ENCODE measurements at regions not wholly inside any gene's neighbourhood (a gene's known extent, or its start where the extent isn't known, plus 50 kb on each side); places are given as distances from the start of the nearest gene placed in this dataset.

DNA sequence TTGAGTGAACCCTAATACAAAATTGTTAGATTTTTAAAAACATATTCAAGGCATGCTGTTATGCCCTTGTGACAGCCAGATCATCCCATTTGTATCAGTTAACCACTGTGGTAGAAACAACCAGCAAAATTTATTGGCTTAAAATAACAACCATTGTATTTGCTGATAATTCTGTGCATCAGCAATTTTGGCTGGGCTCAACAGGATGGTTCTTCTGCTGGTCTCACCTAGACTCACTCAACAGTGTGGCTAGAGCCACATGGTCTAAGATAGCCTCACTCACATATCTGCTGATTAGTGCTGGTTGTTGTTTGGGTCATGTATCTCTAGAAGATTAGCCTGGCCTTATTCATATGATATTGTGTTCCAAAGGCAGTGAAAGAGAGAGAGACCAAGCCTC is 160.1 kb upstream of the GATA6 start:
- Mint-ChIP-seq H3K4me1 (ENCODE audit: low read depth) (no peaks in the 10 kb centered on the region), H3K9me3 (no peaks in the 10 kb centered on the region), H3K4me3 (no peak overlapping the region), H3K36me3 (ENCODE audit: low read depth) (no peaks in the 10 kb centered on the region), H3K27me3 (peaks cover 2% of the 10 kb centered on the region), H3K27ac (no peak overlapping the region)
- intact Hi-C loops (cut with micrococcal nuclease), result no loop called here

- no peaks in the 10 kb centered on the region for H3K4me1 Mint-ChIP-seq (ENCODE audit: low read depth)
- H3K4me3 Mint-ChIP-seq, result no peak overlapping the region
- no peaks in the 10 kb centered on the region for H3K36me3 Mint-ChIP-seq (ENCODE audit: low read depth)
- H3K9me3 Mint-ChIP-seq, result no peaks in the 10 kb centered on the region
- H3K27me3 Mint-ChIP-seq, result peaks cover 2% of the 10 kb centered on the region
- intact Hi-C loops (cut with micrococcal nuclease), result no loop called here
- no peak overlapping the region for H3K27ac Mint-ChIP-seq
Measured at GRCh38 chr18:22013993-22014392, 155.4 kb upstream of the GATA6 start.

DNA sequence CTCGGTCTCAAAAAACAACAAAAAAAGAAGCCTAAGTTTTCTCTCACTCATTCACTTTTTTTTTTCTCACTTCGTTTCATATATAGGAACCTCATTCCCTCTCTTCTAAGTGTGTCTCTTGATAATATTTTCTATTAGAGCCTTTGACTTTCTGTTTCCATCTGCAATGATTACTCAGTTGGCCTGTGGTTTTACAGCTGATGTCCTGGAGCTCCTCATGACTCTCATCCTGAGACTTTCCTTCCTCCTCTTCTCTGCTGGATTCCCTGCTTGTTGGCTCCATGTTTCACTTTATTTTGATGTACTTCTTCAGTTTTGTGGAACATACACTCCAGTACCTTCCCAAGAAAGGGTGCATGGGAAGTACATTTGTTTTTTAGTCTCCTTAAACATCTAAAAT is 154.2 kb upstream of the GATA6 start:
- H3K4me3 Mint-ChIP-seq, result no peak overlapping the region
- no peak overlapping the region for H3K27ac Mint-ChIP-seq
- H3K4me1 Mint-ChIP-seq (ENCODE audit: low read depth), result no peaks in the 10 kb centered on the region
- peaks cover 2% of the 10 kb centered on the region for H3K27me3 Mint-ChIP-seq
- intact Hi-C loops (cut with micrococcal nuclease), result no loop called here
- H3K9me3 Mint-ChIP-seq, result no peaks in the 10 kb centered on the region
- no peaks in the 10 kb centered on the region for H3K36me3 Mint-ChIP-seq (ENCODE audit: low read depth)

DNA sequence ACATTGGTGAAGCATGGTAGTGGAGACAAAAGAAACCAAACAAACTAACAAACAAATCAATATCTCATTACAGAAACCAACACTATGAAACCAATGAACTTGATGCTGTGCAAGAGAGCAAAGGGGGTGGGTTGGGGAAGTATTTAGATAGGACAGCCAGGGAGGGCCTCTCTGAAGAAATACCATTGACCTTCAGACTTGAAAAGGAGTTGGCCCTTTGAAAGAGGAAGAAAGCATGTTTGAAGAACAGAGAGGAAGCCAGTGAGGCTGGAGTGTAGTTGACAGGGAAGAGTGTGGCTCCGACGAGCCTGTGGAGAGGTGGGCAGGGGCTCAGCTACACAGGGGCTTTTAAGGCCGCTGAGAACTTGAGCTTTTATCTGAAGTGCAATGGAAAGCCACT is 151.0 kb upstream of the GATA6 start:
- no peaks in the 10 kb centered on the region for H3K36me3 Mint-ChIP-seq (ENCODE audit: low read depth)
- no peaks in the 10 kb centered on the region for H3K27me3 Mint-ChIP-seq
- intact Hi-C loops (cut with micrococcal nuclease), result no loop called here
- H3K4me1 Mint-ChIP-seq (ENCODE audit: low read depth), result no peaks in the 10 kb centered on the region
- H3K9me3 Mint-ChIP-seq, result no peaks in the 10 kb centered on the region
- H3K27ac Mint-ChIP-seq, result no peak overlapping the region
- H3K4me3 Mint-ChIP-seq, result no peak overlapping the region

GRCh38 chr18:22019193-22019592 is 150.2 kb upstream of the GATA6 start:
- Mint-ChIP-seq H3K4me3 (no peak overlapping the region), H3K27ac (no peak overlapping the region), H3K27me3 (no peaks in the 10 kb centered on the region), H3K36me3 (ENCODE audit: low read depth) (no peaks in the 10 kb centered on the region), H3K9me3 (no peaks in the 10 kb centered on the region), H3K4me1 (ENCODE audit: low read depth) (no peaks in the 10 kb centered on the region)
- intact Hi-C loops (cut with micrococcal nuclease), result no loop called here

GRCh38 chr18:22020127-22020866 is 149.1 kb upstream of the GATA6 start:
- Mint-ChIP-seq H3K9me3 (no peaks in the 10 kb centered on the region), H3K4me3 (no peak overlapping the region), H3K36me3 (ENCODE audit: low read depth) (no peaks in the 10 kb centered on the region), H3K4me1 (ENCODE audit: low read depth) (no peaks in the 10 kb centered on the region), H3K27ac (no peak overlapping the region), H3K27me3 (no peaks in the 10 kb centered on the region)
- intact Hi-C loops (cut with micrococcal nuclease), result no loop called here

- no peak overlapping the region for H3K27ac Mint-ChIP-seq
- intact Hi-C loops (cut with micrococcal nuclease), result no loop called here
- no peaks in the 10 kb centered on the region for H3K9me3 Mint-ChIP-seq
- no peak overlapping the region for H3K4me3 Mint-ChIP-seq
- no peaks in the 10 kb centered on the region for H3K27me3 Mint-ChIP-seq
- H3K36me3 Mint-ChIP-seq (ENCODE audit: low read depth), result no peaks in the 10 kb centered on the region
- H3K4me1 Mint-ChIP-seq (ENCODE audit: low read depth), result no peaks in the 10 kb centered on the region
Measured at GRCh38 chr18:22020867-22021370, 148.5 kb upstream of the GATA6 start.

DNA sequence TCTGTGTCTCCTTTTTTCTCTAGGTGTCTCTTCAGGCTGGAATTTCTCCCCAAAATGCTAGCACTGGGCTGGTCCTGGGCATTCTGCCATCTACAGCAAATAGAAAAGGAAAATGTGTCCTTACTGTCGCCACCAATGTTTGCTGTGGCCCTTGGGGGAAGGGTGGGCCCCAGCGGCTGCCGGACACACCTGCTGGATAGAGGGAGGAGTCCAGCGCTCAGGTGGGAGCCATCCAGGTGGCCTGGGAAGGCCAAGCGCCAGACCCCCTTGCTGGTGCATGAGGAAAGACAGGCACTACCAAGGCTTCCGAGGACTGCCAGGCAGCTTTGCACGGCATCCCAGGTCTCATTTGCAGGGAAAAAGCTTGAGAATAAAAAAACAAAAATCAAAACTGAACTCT is 147.7 kb upstream of the GATA6 start:
- Mint-ChIP-seq H3K4me3 (no peak overlapping the region), H3K27me3 (no peaks in the 10 kb centered on the region), H3K4me1 (ENCODE audit: low read depth) (no peaks in the 10 kb centered on the region), H3K27ac (no peak overlapping the region), H3K36me3 (ENCODE audit: low read depth) (no peaks in the 10 kb centered on the region), H3K9me3 (no peaks in the 10 kb centered on the region)
- intact Hi-C loops (cut with micrococcal nuclease), result no loop called here

- Mint-ChIP-seq H3K27ac (no peak overlapping the region), H3K27me3 (no peaks in the 10 kb centered on the region), H3K4me1 (ENCODE audit: low read depth) (no peaks in the 10 kb centered on the region), H3K36me3 (ENCODE audit: low read depth) (no peaks in the 10 kb centered on the region), H3K4me3 (no peak overlapping the region), H3K9me3 (no peaks in the 10 kb centered on the region)
- intact Hi-C loops (cut with micrococcal nuclease), result no loop called here
Measured at GRCh38 chr18:22024924-22025323, 144.5 kb upstream of the GATA6 start.

GRCh38 chr18:22026362-22026761 is 143.0 kb upstream of the GATA6 start:
- intact Hi-C loops (cut with micrococcal nuclease), result no loop called here
- Mint-ChIP-seq H3K4me3 (no peak overlapping the region), H3K9me3 (no peaks in the 10 kb centered on the region), H3K4me1 (ENCODE audit: low read depth) (no peaks in the 10 kb centered on the region), H3K27ac (no peak overlapping the region), H3K27me3 (no peaks in the 10 kb centered on the region), H3K36me3 (ENCODE audit: low read depth) (no peaks in the 10 kb centered on the region)

- H3K27me3 Mint-ChIP-seq, result no peaks in the 10 kb centered on the region
- H3K36me3 Mint-ChIP-seq (ENCODE audit: low read depth), result no peaks in the 10 kb centered on the region
- H3K4me3 Mint-ChIP-seq, result no peak overlapping the region
- no peak overlapping the region for H3K27ac Mint-ChIP-seq
- H3K4me1 Mint-ChIP-seq (ENCODE audit: low read depth), result no peaks in the 10 kb centered on the region
- intact Hi-C loops (cut with micrococcal nuclease), result no loop called here
- no peaks in the 10 kb centered on the region for H3K9me3 Mint-ChIP-seq
Measured at GRCh38 chr18:22026889-22027288, 142.5 kb upstream of the GATA6 start.

GRCh38 chr18:22031611-22032010 is 137.8 kb upstream of the GATA6 start:
- intact Hi-C loops (cut with micrococcal nuclease), result no loop called here
- H3K36me3 Mint-ChIP-seq (ENCODE audit: low read depth), result no peaks in the 10 kb centered on the region
- H3K27ac Mint-ChIP-seq, result no peak overlapping the region

GRCh38 chr18:22032392-22032961 is 136.9 kb upstream of the GATA6 start:
- no peaks in the 10 kb centered on the region for H3K4me1 Mint-ChIP-seq (ENCODE audit: low read depth)
- no peaks in the 10 kb centered on the region for H3K27me3 Mint-ChIP-seq
- H3K27ac Mint-ChIP-seq, result no peak overlapping the region
- no peaks in the 10 kb centered on the region for H3K36me3 Mint-ChIP-seq (ENCODE audit: low read depth)
- intact Hi-C loops (cut with micrococcal nuclease), result no loop called here
- no peak overlapping the region for H3K4me3 Mint-ChIP-seq
- no peaks in the 10 kb centered on the region for H3K9me3 Mint-ChIP-seq

More at GRCh38 chr18:22031611-22032010, 137.8 kb upstream of the GATA6 start:
- Mint-ChIP-seq H3K4me3 (no peak overlapping the region), H3K4me1 (ENCODE audit: low read depth) (no peaks in the 10 kb centered on the region), H3K9me3 (no peaks in the 10 kb centered on the region), H3K27me3 (no peaks in the 10 kb centered on the region)

DNA sequence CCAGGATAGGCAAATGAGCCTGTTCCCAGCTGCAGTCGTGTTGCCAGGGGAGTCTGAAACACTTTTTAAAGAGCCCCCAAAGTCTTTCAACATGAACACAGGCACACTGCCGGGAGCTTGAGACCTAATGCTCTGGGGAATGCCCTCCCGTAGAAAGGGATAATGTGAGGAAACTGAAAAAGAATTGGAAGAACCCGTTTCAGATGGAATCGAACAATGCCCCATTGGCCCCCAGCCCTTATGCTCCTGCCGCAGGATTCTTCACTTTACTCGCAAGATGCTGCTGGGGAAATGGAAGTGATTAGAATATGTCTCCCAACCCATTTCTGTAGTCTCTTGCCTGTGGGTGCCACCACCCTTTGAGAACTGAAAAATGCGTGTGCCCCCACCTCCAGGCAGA is 136.3 kb upstream of the GATA6 start:
- no peaks in the 10 kb centered on the region for H3K36me3 Mint-ChIP-seq (ENCODE audit: low read depth)
- intact Hi-C loops (cut with micrococcal nuclease), result no loop called here
- no peak overlapping the region for H3K4me3 Mint-ChIP-seq
- H3K27ac Mint-ChIP-seq, result no peak overlapping the region
- H3K9me3 Mint-ChIP-seq, result no peaks in the 10 kb centered on the region
- no peaks in the 10 kb centered on the region for H3K4me1 Mint-ChIP-seq (ENCODE audit: low read depth)
- no peaks in the 10 kb centered on the region for H3K27me3 Mint-ChIP-seq

DNA sequence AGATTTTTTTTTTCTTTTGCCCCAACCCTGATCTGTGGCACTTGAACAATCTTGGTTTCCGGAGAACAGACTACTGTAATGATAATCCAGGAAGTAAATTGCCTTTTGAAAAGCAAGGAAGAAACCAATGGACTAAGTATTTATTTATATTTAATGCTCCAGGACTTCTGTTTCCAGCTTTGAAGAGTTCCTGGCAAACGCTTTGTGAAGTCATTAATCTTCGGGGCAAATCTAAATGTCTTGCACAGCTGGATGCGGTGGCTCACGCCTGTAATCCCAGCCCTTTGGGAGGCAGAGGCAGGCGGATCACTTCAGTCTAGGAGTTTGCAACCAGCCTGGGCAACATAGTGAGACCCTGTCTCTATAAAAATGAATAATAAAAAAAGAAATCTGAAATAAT is 135.1 kb upstream of the GATA6 start:
- no peaks in the 10 kb centered on the region for H3K36me3 Mint-ChIP-seq (ENCODE audit: low read depth)
- H3K9me3 Mint-ChIP-seq, result no peaks in the 10 kb centered on the region
- no peaks in the 10 kb centered on the region for H3K4me1 Mint-ChIP-seq (ENCODE audit: low read depth)
- intact Hi-C loops (cut with micrococcal nuclease), result no loop called here
- H3K4me3 Mint-ChIP-seq, result no peak overlapping the region
- no peak overlapping the region for H3K27ac Mint-ChIP-seq
- H3K27me3 Mint-ChIP-seq, result no peaks in the 10 kb centered on the region
